SK-N-SH treated with all-trans-retinoic acid at 6 μM for 48 hours (cell line): ENCODE measurements at regions not wholly inside any gene's neighbourhood (a gene's known extent, or its start where the extent isn't known, plus 50 kb on each side); places are given as distances from the start of the nearest gene placed in this dataset.
"Not testable (repeated sequence)": the region's sequence is repeated elsewhere in the genome, so short reads cannot be mapped to it uniquely, and the experiment has no call there.

ENCODE experiments used
- ATAC-seq: fragments of 200-7000 bp; cut with Tn5 transposase; 3 replicates; pipeline ENCODE4 v1.9.1; 2020; ENCODE audit warnings: mild to moderate bottlenecking, moderate library complexity
- CSDC2 ChIP-seq: fragments of 250-450 bp; sonication (Bioruptor Pico); IDR thresholded peaks from 2 replicates; pipeline ENCODE4 v1.5.0; 2020; ENCODE audit warnings: mild to moderate bottlenecking, moderate library complexity
- ESRRG ChIP-seq: fragments of 250-450 bp; sonication (Bioruptor Pico); IDR thresholded peaks from 2 replicates; pipeline ENCODE4 v1.6.1; 2021; ENCODE audit warnings: mild to moderate bottlenecking
- GLIS3 ChIP-seq: fragments of 250-450 bp; sonication (Bioruptor Pico); IDR thresholded peaks from 2 replicates; pipeline ENCODE4 v1.5.0; 2020; ENCODE audit warnings: mild to moderate bottlenecking, moderate library complexity
- ISL1 ChIP-seq: fragments of 250-450 bp; sonication (Bioruptor Pico); IDR thresholded peaks from 2 replicates; pipeline ENCODE4 v2.1.2; 2022; ENCODE audit warnings: mild to moderate bottlenecking, moderate library complexity
- OSR1 ChIP-seq: fragments of 250-450 bp; sonication (Bioruptor Pico); IDR thresholded peaks from 2 replicates; pipeline ENCODE4 v1.8.0; 2022; ENCODE audit warnings: moderate library complexity, mild to moderate bottlenecking, inconsistent platforms
- RARB ChIP-seq: fragments of 250-450 bp; sonication (Bioruptor Pico); IDR thresholded peaks from 2 replicates; pipeline ENCODE4 v1.8.0; 2021; ENCODE audit warnings: mild to moderate bottlenecking, moderate library complexity
- SNAI2 ChIP-seq: fragments of 250-450 bp; sonication (Bioruptor Pico); IDR thresholded peaks from 2 replicates; pipeline ENCODE4 v1.5.0; 2020; ENCODE audit warnings: mild to moderate bottlenecking, moderate library complexity
- TCF4 ChIP-seq: fragments of 250-450 bp; sonication (Bioruptor Pico); IDR thresholded peaks from 2 replicates; pipeline ENCODE4 v1.8.0; 2021; ENCODE audit warnings: mild to moderate bottlenecking, moderate library complexity, borderline replicate concordance
- TOX ChIP-seq: fragments of 250-450 bp; sonication (Bioruptor Pico); IDR thresholded peaks from 2 replicates; pipeline ENCODE4 v1.8.0; 2021; ENCODE audit warnings: mild to moderate bottlenecking, moderate library complexity, borderline replicate concordance
- TSHZ2 ChIP-seq: fragments of 250-450 bp; sonication (Bioruptor Pico); IDR thresholded peaks from 2 replicates; pipeline ENCODE4 v1.5.0; 2020; ENCODE audit warnings: mild to moderate bottlenecking, moderate library complexity
- ZC3H10 ChIP-seq: fragments of 250-450 bp; sonication (Bioruptor Pico); IDR thresholded peaks from 2 replicates; pipeline ENCODE4 v1.5.1; 2021; ENCODE audit warnings: mild to moderate bottlenecking, moderate library complexity
- ZFP3 ChIP-seq: fragments of 250-450 bp; sonication (Bioruptor Pico); IDR thresholded peaks from 2 replicates; pipeline ENCODE4 v1.5.0; 2020; ENCODE audit warnings: mild to moderate bottlenecking, moderate library complexity
- ZFP30 ChIP-seq: fragments of 450-650 bp; formaldehyde crosslinking; IDR thresholded peaks from 2 replicates; pipeline ENCODE4 v1.5.0; 2022; ENCODE audit warnings: mild to moderate bottlenecking, moderate library complexity
- ZNF70 ChIP-seq: fragments of 450-650 bp; formaldehyde crosslinking; IDR thresholded peaks from 2 replicates; pipeline ENCODE4 v1.5.0; 2020; ENCODE audit warnings: mild to moderate bottlenecking, moderate library complexity
- ZNF8 ChIP-seq: fragments of 450-650 bp; formaldehyde crosslinking; IDR thresholded peaks from 2 replicates; pipeline ENCODE4 v1.5.0; 2020; ENCODE audit warnings: mild to moderate bottlenecking, moderate library complexity
- TF ChIP-seq, protein P1 (sequence below): fragments of 250-450 bp; sonication (Bioruptor Pico); IDR thresholded peaks from 2 replicates; pipeline ENCODE4 v1.5.1; 2021; ENCODE audit warnings: mild to moderate bottlenecking, moderate library complexity

DNA sequence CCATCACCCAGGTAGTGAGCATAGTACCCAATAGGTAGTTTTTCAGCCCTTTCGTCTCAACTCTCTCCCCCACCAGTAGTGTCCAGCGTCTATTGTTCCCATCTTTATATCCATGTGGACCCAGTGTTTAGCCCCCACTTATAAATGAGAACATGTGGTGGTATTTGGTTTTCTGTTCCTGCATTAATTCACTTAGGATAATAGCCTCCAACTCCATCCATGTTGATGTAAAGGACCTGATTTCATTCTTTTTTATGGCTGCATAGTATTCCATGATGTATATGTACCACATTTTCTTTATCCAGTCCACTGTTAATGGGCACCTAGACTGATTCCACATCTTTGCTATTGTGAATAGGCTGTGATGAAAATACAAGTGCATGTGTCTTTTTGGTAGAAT lies 51.3 kb downstream of the NACA2 start:
- not testable (repeated sequence) for ATAC-seq

DNA sequence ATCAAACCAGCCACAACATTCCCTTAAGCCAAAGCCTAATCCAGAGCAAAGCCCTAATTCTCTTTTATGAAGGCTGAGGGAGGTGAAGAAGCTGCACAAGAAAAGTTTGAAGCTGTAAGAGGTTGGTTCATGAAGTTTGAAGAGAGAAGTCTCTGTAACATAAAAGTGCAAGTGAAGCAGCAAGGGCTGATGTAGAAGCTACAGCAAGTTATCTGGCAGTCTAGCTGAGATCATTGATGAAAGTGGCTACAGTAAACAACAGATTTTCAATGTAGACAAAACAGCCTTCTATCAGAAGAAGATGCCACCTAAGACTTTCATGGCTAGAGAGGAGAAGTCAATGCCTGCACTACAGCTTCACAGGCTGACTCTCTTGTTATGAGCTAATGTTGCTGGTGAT lies 52.5 kb downstream of the NACA2 start:
- no peak for ATAC-seq
- TF ChIP-seq RARB (CRISPR knock-in tag) (no peak), SNAI2 (no peak), ISL1 (no peak), TOX (CRISPR knock-in tag) (no peak)
- TF ChIP-seq, protein P1, sequence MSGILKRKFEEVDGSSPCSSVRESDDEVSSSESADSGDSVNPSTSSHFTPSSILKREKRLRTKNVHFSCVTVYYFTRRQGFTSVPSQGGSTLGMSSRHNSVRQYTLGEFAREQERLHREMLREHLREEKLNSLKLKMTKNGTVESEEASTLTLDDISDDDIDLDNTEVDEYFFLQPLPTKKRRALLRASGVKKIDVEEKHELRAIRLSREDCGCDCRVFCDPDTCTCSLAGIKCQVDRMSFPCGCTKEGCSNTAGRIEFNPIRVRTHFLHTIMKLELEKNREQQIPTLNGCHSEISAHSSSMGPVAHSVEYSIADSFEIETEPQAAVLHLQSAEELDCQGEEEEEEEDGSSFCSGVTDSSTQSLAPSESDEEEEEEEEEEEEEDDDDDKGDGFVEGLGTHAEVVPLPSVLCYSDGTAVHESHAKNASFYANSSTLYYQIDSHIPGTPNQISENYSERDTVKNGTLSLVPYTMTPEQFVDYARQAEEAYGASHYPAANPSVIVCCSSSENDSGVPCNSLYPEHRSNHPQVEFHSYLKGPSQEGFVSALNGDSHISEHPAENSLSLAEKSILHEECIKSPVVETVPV: no peak
- TF ChIP-seq, all 23 proteins: peak for 0

GRCh38 chr17:61537264-61537771 lies 53.7 kb downstream of the NACA2 start:
- no peak for ATAC-seq
- TF ChIP-seq SNAI2: no peak
- no peak for TF ChIP-seq TCF4 (CRISPR knock-in tag)
- no peak for TF ChIP-seq TOX (CRISPR knock-in tag)
- no peak for TF ChIP-seq TSHZ2 (CRISPR knock-in tag)
- TF ChIP-seq ZFP30 (CRISPR knock-in tag): no peak
- TF ChIP-seq GLIS3 (CRISPR knock-in tag): no peak
- no peak for TF ChIP-seq CSDC2 (CRISPR knock-in tag)
- TF ChIP-seq ZC3H10 (CRISPR knock-in tag): no peak
- TF ChIP-seq ZNF70 (CRISPR knock-in tag): no peak
- TF ChIP-seq OSR1 (CRISPR knock-in tag): no peak
- TF ChIP-seq ZFP3 (CRISPR knock-in tag): no peak
- TF ChIP-seq ZNF8 (CRISPR knock-in tag): no peak
- TF ChIP-seq ESRRG: no peak

- TF ChIP-seq TSHZ2 (CRISPR knock-in tag): no peak
- no peak for TF ChIP-seq ZFP30 (CRISPR knock-in tag)
- ATAC-seq: peak; percentile 31; the same call in 1 of the 3 replicates
These were observed 54.5 kb downstream of the NACA2 start for GRCh38 chr17:61536422-61536955.
